ENCODE measurements at regions not wholly inside any gene's neighbourhood (a gene's known extent, or its start where the extent isn't known, plus 50 kb on each side); places are given as distances from the start of the nearest gene placed in this dataset.

GRCh38 chr5:135157421-135158313, 123.6 kb upstream of the PITX1 start:
- no peak overlapping the region for H3K4me3 ChIP-seq (ENCODE audit: low read length)

GRCh38 chr5:135156715-135157404, 122.8 kb upstream of the PITX1 start:
- DNase-seq: no peak
- Histone ChIP-seq H3K9ac (ENCODE audit: low read length) (no peak overlapping the region), H3K56ac (ENCODE audit: low read length) (peak overlapping the region; percentile 43), H3K27me3 (ENCODE audit: insufficient read depth, low read length, poor library complexity) (no peaks in the 10 kb centered on the region), H3K18ac (ENCODE audit: low read length) (no peak overlapping the region), H4K8ac (ENCODE audit: low read depth, low read length) (no peak overlapping the region), H3K36me3 (ENCODE audit: control insufficient read depth, insufficient read depth, low read length) (no peaks in the 10 kb centered on the region), H4K5ac (ENCODE audit: low read length) (no peak overlapping the region), H3K4me2 (ENCODE audit: low read length) (no peak overlapping the region), H3K27ac (ENCODE audit: low read depth, low read length) (no peak overlapping the region), H3K23ac (ENCODE audit: low read length) (no peak overlapping the region), H3K4me3 (ENCODE audit: low read length) (no peak overlapping the region), H3K4ac (ENCODE audit: low read depth, low read length) (no peak overlapping the region), H2BK120ac (ENCODE audit: low read depth, low read length) (no peak overlapping the region), H2BK15ac (replicated peaks; ENCODE audit: low read depth) (no peak overlapping the region), H2BK5ac (ENCODE audit: low read length) (peak overlapping the region; percentile 49), H3K4me1 (ENCODE audit: control insufficient read depth, low read depth, low read length) (peaks cover 4% of the 10 kb centered on the region), H2AK5ac (ENCODE audit: low read length) (peak overlapping the region; percentile 16), H3K79me2 (ENCODE audit: control insufficient read depth, insufficient read depth, low read length) (no peaks in the 10 kb centered on the region), H3K79me1 (ENCODE audit: low read length) (no peaks in the 10 kb centered on the region)
- no CpG with 5 or more reads among the region's 11 CpGs for WGBS (ENCODE audit: extremely low coverage, insufficient coverage, low lambda C conversion rate)

More at GRCh38 chr5:135157421-135158313, 123.6 kb upstream of the PITX1 start:
- Histone ChIP-seq H2BK5ac (ENCODE audit: low read length) (peak overlapping the region; percentile 49), H2BK15ac (replicated peaks; ENCODE audit: low read depth) (no peak overlapping the region), H3K4me1 (ENCODE audit: control insufficient read depth, low read depth, low read length) (peaks cover 4% of the 10 kb centered on the region), H4K8ac (ENCODE audit: low read depth, low read length) (no peak overlapping the region), H3K4ac (ENCODE audit: low read depth, low read length) (no peak overlapping the region), H3K56ac (ENCODE audit: low read length) (no peak overlapping the region), H3K27me3 (ENCODE audit: insufficient read depth, low read length, poor library complexity) (no peaks in the 10 kb centered on the region), H3K79me2 (ENCODE audit: control insufficient read depth, insufficient read depth, low read length) (no peaks in the 10 kb centered on the region), H3K4me2 (ENCODE audit: low read length) (no peak overlapping the region), H3K18ac (ENCODE audit: low read length) (no peak overlapping the region), H3K27ac (ENCODE audit: low read depth, low read length) (no peak overlapping the region), H2AK5ac (ENCODE audit: low read length) (peak overlapping the region; percentile 81), H2BK120ac (ENCODE audit: low read depth, low read length) (no peak overlapping the region), H3K23ac (ENCODE audit: low read length) (no peak overlapping the region), H3K36me3 (ENCODE audit: control insufficient read depth, insufficient read depth, low read length) (no peaks in the 10 kb centered on the region), H3K9ac (ENCODE audit: low read length) (no peak overlapping the region), H4K5ac (ENCODE audit: low read length) (no peak overlapping the region), H3K79me1 (ENCODE audit: low read length) (no peaks in the 10 kb centered on the region)
- WGBS (ENCODE audit: extremely low coverage, insufficient coverage, low lambda C conversion rate): no CpG with 5 or more reads among the region's 6 CpGs
- DNase-seq: peak; percentile 50

GRCh38 chr5:135156337-135156714, 122.3 kb upstream of the PITX1 start:
- no CpG with 5 or more reads among the region's 6 CpGs for WGBS (ENCODE audit: extremely low coverage, insufficient coverage, low lambda C conversion rate)

GRCh38 chr5:135155616-135156214, 121.7 kb upstream of the PITX1 start:
- Histone ChIP-seq H3K4me2 (ENCODE audit: low read length) (no peak overlapping the region), H3K36me3 (ENCODE audit: control insufficient read depth, insufficient read depth, low read length) (no peaks in the 10 kb centered on the region), H2BK120ac (ENCODE audit: low read depth, low read length) (no peak overlapping the region), H3K23ac (ENCODE audit: low read length) (no peak overlapping the region), H3K4me1 (ENCODE audit: control insufficient read depth, low read depth, low read length) (peaks cover 4% of the 10 kb centered on the region), H2AK5ac (ENCODE audit: low read length) (no peak overlapping the region), H4K8ac (ENCODE audit: low read depth, low read length) (no peak overlapping the region), H3K4ac (ENCODE audit: low read depth, low read length) (no peak overlapping the region), H3K9ac (ENCODE audit: low read length) (no peak overlapping the region), H3K56ac (ENCODE audit: low read length) (no peak overlapping the region), H3K27ac (ENCODE audit: low read depth, low read length) (no peak overlapping the region), H2BK5ac (ENCODE audit: low read length) (no peak overlapping the region), H2BK15ac (replicated peaks; ENCODE audit: low read depth) (no peak overlapping the region), H3K27me3 (ENCODE audit: insufficient read depth, low read length, poor library complexity) (no peaks in the 10 kb centered on the region), H3K18ac (ENCODE audit: low read length) (no peak overlapping the region), H4K5ac (ENCODE audit: low read length) (no peak overlapping the region), H3K79me1 (ENCODE audit: low read length) (no peaks in the 10 kb centered on the region), H3K79me2 (ENCODE audit: control insufficient read depth, insufficient read depth, low read length) (no peaks in the 10 kb centered on the region), H3K4me3 (ENCODE audit: low read length) (no peak overlapping the region)
- WGBS (ENCODE audit: extremely low coverage, insufficient coverage, low lambda C conversion rate): no CpG with 5 or more reads among the region's 4 CpGs
- DNase-seq: no peak

More at GRCh38 chr5:135156337-135156714, 122.3 kb upstream of the PITX1 start:
- H3K18ac ChIP-seq (ENCODE audit: low read length): no peak overlapping the region
- H3K79me1 ChIP-seq (ENCODE audit: low read length): no peaks in the 10 kb centered on the region
- H4K8ac ChIP-seq (ENCODE audit: low read depth, low read length): no peak overlapping the region
- H3K36me3 ChIP-seq (ENCODE audit: control insufficient read depth, insufficient read depth, low read length): no peaks in the 10 kb centered on the region
- H2BK5ac ChIP-seq (ENCODE audit: low read length): no peak overlapping the region
- H2BK15ac ChIP-seq (replicated peaks; ENCODE audit: low read depth): no peak overlapping the region
- H2AK5ac ChIP-seq (ENCODE audit: low read length): no peak overlapping the region
- no peaks in the 10 kb centered on the region for H3K79me2 ChIP-seq (ENCODE audit: control insufficient read depth, insufficient read depth, low read length)
- no peak overlapping the region for H3K56ac ChIP-seq (ENCODE audit: low read length)
- no peak overlapping the region for H4K5ac ChIP-seq (ENCODE audit: low read length)
- no peak overlapping the region for H3K4ac ChIP-seq (ENCODE audit: low read depth, low read length)
- DNase-seq: no peak
- no peak overlapping the region for H3K4me3 ChIP-seq (ENCODE audit: low read length)
- H3K4me1 ChIP-seq (ENCODE audit: control insufficient read depth, low read depth, low read length): peaks cover 4% of the 10 kb centered on the region
- H3K23ac ChIP-seq (ENCODE audit: low read length): no peak overlapping the region
- no peak overlapping the region for H3K9ac ChIP-seq (ENCODE audit: low read length)
- no peak overlapping the region for H3K27ac ChIP-seq (ENCODE audit: low read depth, low read length)
- no peak overlapping the region for H3K4me2 ChIP-seq (ENCODE audit: low read length)
- H2BK120ac ChIP-seq (ENCODE audit: low read depth, low read length): no peak overlapping the region
- no peaks in the 10 kb centered on the region for H3K27me3 ChIP-seq (ENCODE audit: insufficient read depth, low read length, poor library complexity)

- no peak overlapping the region for H3K9ac ChIP-seq (ENCODE audit: low read length)
- H3K18ac ChIP-seq (ENCODE audit: low read length): no peak overlapping the region
- no peaks in the 10 kb centered on the region for H3K36me3 ChIP-seq (ENCODE audit: control insufficient read depth, insufficient read depth, low read length)
- no peak overlapping the region for H3K4ac ChIP-seq (ENCODE audit: low read depth, low read length)
- no peak overlapping the region for H3K27ac ChIP-seq (ENCODE audit: low read depth, low read length)
- no peak overlapping the region for H2BK5ac ChIP-seq (ENCODE audit: low read length)
- H3K4me1 ChIP-seq (ENCODE audit: control insufficient read depth, low read depth, low read length): peaks cover 7% of the 10 kb centered on the region
- no peak for DNase-seq
- no peak overlapping the region for H2BK15ac ChIP-seq (replicated peaks; ENCODE audit: low read depth)
- no peaks in the 10 kb centered on the region for H3K27me3 ChIP-seq (ENCODE audit: insufficient read depth, low read length, poor library complexity)
- H3K79me1 ChIP-seq (ENCODE audit: low read length): no peaks in the 10 kb centered on the region
- H3K56ac ChIP-seq (ENCODE audit: low read length): no peak overlapping the region
- H2AK5ac ChIP-seq (ENCODE audit: low read length): no peak overlapping the region
- no peak overlapping the region for H2BK120ac ChIP-seq (ENCODE audit: low read depth, low read length)
- H4K5ac ChIP-seq (ENCODE audit: low read length): no peak overlapping the region
- H3K4me3 ChIP-seq (ENCODE audit: low read length): no peak overlapping the region
- no peak overlapping the region for H3K4me2 ChIP-seq (ENCODE audit: low read length)
- H4K8ac ChIP-seq (ENCODE audit: low read depth, low read length): no peak overlapping the region
- WGBS (ENCODE audit: extremely low coverage, insufficient coverage, low lambda C conversion rate): no CpG with 5 or more reads among the region's 7 CpGs
- no peak overlapping the region for H3K23ac ChIP-seq (ENCODE audit: low read length)
- no peaks in the 10 kb centered on the region for H3K79me2 ChIP-seq (ENCODE audit: control insufficient read depth, insufficient read depth, low read length)
These were observed 120.9 kb upstream of the PITX1 start for GRCh38 chr5:135154961-135155360.
